T-cell (primary cell): ENCODE measurements at regions not wholly inside any gene's neighbourhood (a gene's known extent, or its start where the extent isn't known, plus 50 kb on each side); places are given as distances from the start of the nearest gene placed in this dataset.

ENCODE experiments used
- ATAC-seq, 4 experiments: fragments of 200-7000 bp in 3 of 4; fragments of 150-1000 bp in 1 of 4; cut with Tn5 transposase; replicated peaks in 1 of 4; 1 replicate in 3 of 4; 2 replicates in 1 of 4; pipeline ENCODE4 v1.10.0; 2021; ENCODE audit warnings: moderate library complexity in 3 of 4, mild to moderate bottlenecking in 2 of 4, moderate number of reproducible peaks in 1 of 4
- CTCF ChIA-PET, 2 donors: fragments of 300-600 bp; sonication (Branson Sonifier 250); formaldehyde crosslinking; loops; one replicate each; lab custom pipeline; 2022; ENCODE audit warnings: antibody characterized with exemption in 2 of 2; lab: Charles Lee
- POLR2A ChIA-PET, 2 donors: fragments of 300-600 bp; sonication (Branson Sonifier 250); formaldehyde crosslinking; loops; one replicate each; lab custom pipeline; 2022; ENCODE audit warnings: antibody characterized with exemption in 2 of 2; lab: Charles Lee
- DNase-seq, 35 experiments: peaks; one replicate each; pipeline versions ENCODE4 v3.0.0 to v3.0.0-alpha.2; 2013 to 2023
- H3K27ac ChIP-seq: one replicate; pipeline ENCODE4 v1.5.1; 2013; ENCODE audit warnings: low read length
- H3K27me3 ChIP-seq, 2 experiments: replicated peaks in 1 of 2; 1 replicate in 1 of 2; 2 replicates in 1 of 2; pipeline versions ENCODE4 v1.6.1 to v1.7.0; 2013; ENCODE audit warnings: low read length in 1 of 2, mixed read lengths in 1 of 2; ENCODE audit not compliant: control insufficient read depth in 2 of 2, insufficient read depth in 2 of 2; ENCODE audit errors: extremely low read depth in 1 of 2
- H3K36me3 ChIP-seq, 2 donors: 1 replicate in 1 of 2; 2 replicates in 1 of 2; pipeline versions ENCODE4 v1.6.1 to v1.7.0; 2013; ENCODE audit warnings: low read length in 1 of 2; ENCODE audit not compliant: control insufficient read depth in 2 of 2, insufficient read depth in 1 of 2; ENCODE audit errors: extremely low read depth in 1 of 2
- H3K4me1 ChIP-seq, 2 experiments: 1 replicate in 1 of 2; 2 replicates in 1 of 2; pipeline versions ENCODE4 v1.6.1 to v1.7.0; 2013; ENCODE audit warnings: low read length in 2 of 2, mixed read lengths in 1 of 2; ENCODE audit not compliant: insufficient read depth in 2 of 2, control insufficient read depth in 1 of 2; ENCODE audit errors: extremely low read depth in 1 of 2
- H3K4me3 ChIP-seq, 2 donors: 1 replicate in 1 of 2; 2 replicates in 1 of 2; pipeline versions ENCODE4 v1.5.1 to v1.7.0; 2013; ENCODE audit warnings: mild to moderate bottlenecking in 2 of 2, low read length in 1 of 2, moderate library complexity in 1 of 2; ENCODE audit not compliant: control insufficient read depth in 1 of 2; ENCODE audit errors: extremely low read depth in 1 of 2
- H3K9me3 ChIP-seq: 2 replicates; pipeline ENCODE4 v1.7.0; 2013
- H3K27ac Mint-ChIP-seq, 2 donors: one replicate each; pipeline ENCODE4 v1.8.0; 2020 to 2021; ENCODE audit warnings: mild to moderate bottlenecking in 2 of 2, mixed read lengths in 2 of 2
- H3K27me3 Mint-ChIP-seq, 2 donors: one replicate each; pipeline ENCODE4 v1.8.0; 2021 to 2022; ENCODE audit warnings: mixed read lengths in 2 of 2
- H3K36me3 Mint-ChIP-seq: one replicate; pipeline ENCODE4 v1.8.0; 2021; ENCODE audit warnings: mixed read lengths
- H3K4me1 Mint-ChIP-seq, 3 donors: one replicate each; pipeline ENCODE4 v1.8.0; 2020 to 2022; ENCODE audit warnings: mixed read lengths in 3 of 3, mild to moderate bottlenecking in 1 of 3
- H3K4me3 Mint-ChIP-seq, 3 donors: one replicate each; pipeline ENCODE4 v1.8.0; 2020 to 2022; ENCODE audit warnings: mild to moderate bottlenecking in 3 of 3, mixed read lengths in 3 of 3, moderate library complexity in 3 of 3
- H3K9me3 Mint-ChIP-seq, 3 donors: one replicate each; pipeline ENCODE4 v1.8.0; 2020 to 2022; ENCODE audit warnings: mixed read lengths in 3 of 3
- WGBS: methylation state at CpG from one replicate; pipeline ENCODE4 v1.1.5; 2013; ENCODE audit warnings: missing lambda C conversion rate; ENCODE audit not compliant: insufficient coverage; 5-methylcytosine and 5-hydroxymethylcytosine counted together

GRCh38 chr9:121557581-121558447 is 58.2 kb upstream of the GGTA1 start:
- H3K36me3 Mint-ChIP-seq: no peaks in the 10 kb centered on the region
- CTCF ChIA-PET: interaction anchor here in 1 of 2 donors (0.7 kb wide), 1 partner anchor 500 kb away, joined by 3 read pairs; no protein-coding TSS in a partner anchor
- no peaks in the 10 kb centered on the region for H3K36me3 ChIP-seq
- WGBS: 22% methylated on average over 10 of the region's 15 CpGs
- no peaks in the 10 kb centered on the region for H3K9me3 ChIP-seq
- POLR2A ChIA-PET: interaction anchor here in 1 of 2 donors (0.6 kb wide), 1 partner anchor 1681 kb away, joined by 5 read pairs; no protein-coding TSS in a partner anchor
- H3K4me3 ChIP-seq: no peak overlapping the region
- no peak overlapping the region for H3K4me3 Mint-ChIP-seq
- ATAC-seq (peak in 1 of 4 experiments; percentile 20), DNase-seq (peak in 4 of 35 experiments; percentile 1 to 22 (median 14))
- H3K27me3 Mint-ChIP-seq: peaks cover 0 to 22% of the 10 kb centered on the region in 2 donors
- H3K4me1 ChIP-seq: peaks cover 0 to 16% of the 10 kb centered on the region in 2 experiments
- H3K27ac Mint-ChIP-seq: no peak overlapping the region
- no peak overlapping the region for H3K27ac ChIP-seq
- H3K9me3 Mint-ChIP-seq: no peaks in the 10 kb centered on the region
- peaks cover 0 to 31% of the 10 kb centered on the region in 2 experiments for H3K27me3 ChIP-seq
- H3K4me1 Mint-ChIP-seq: peaks cover 8 to 11% (median 9%) of the 10 kb centered on the region in 3 donors

GRCh38 chr9:121558473-121558872 is 58.8 kb upstream of the GGTA1 start:
- H3K36me3 Mint-ChIP-seq: no peaks in the 10 kb centered on the region
- no peak for DNase-seq
- H3K27me3 ChIP-seq: peaks cover 0 to 28% of the 10 kb centered on the region in 2 experiments
- H3K9me3 Mint-ChIP-seq: no peaks in the 10 kb centered on the region
- no peak overlapping the region for H3K4me3 ChIP-seq
- CTCF ChIA-PET: no interaction called here
- H3K4me1 Mint-ChIP-seq: peaks cover 8 to 11% (median 9%) of the 10 kb centered on the region in 3 donors
- whole genome bisulfite sequencing: no CpG with 5 or more reads among the region's 7 CpGs
- no peak overlapping the region for H3K4me3 Mint-ChIP-seq
- POLR2A ChIA-PET: no interaction called here
- no peaks in the 10 kb centered on the region for H3K9me3 ChIP-seq
- H3K27ac Mint-ChIP-seq: no peak overlapping the region
- peaks cover 0 to 16% of the 10 kb centered on the region in 2 experiments for H3K4me1 ChIP-seq
- H3K36me3 ChIP-seq: no peaks in the 10 kb centered on the region
- H3K27ac ChIP-seq: no peak overlapping the region
- ATAC-seq: no peak
- H3K27me3 Mint-ChIP-seq: peaks cover 0 to 22% of the 10 kb centered on the region in 2 donors

DNA sequence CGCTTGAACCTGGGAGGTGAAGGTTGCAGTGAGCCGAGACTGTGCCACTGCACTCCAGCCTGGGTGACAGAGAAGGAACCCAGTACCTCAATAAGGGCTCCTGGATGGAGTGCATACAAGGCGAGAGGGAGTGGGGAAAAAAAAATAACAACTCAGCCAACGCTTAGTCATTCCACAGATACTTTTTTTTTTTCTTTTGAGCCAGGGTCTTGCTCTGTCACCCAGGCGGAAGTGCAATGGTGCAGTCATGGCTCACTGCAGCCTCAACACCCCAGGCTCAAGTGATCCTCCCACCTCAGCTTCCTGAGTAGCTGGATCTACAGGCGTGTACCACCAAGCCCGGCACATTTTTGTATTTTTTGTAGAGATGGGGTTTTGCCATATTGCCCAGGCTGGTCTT is 59.5 kb upstream of the GGTA1 start:
- H3K27me3 Mint-ChIP-seq: peaks cover 0 to 22% of the 10 kb centered on the region in 2 donors
- ChIA-PET POLR2A (no interaction called here), CTCF (no interaction called here)
- DNase-seq (no peak), ATAC-seq (no peak)
- H3K4me3 Mint-ChIP-seq: no peak overlapping the region
- Histone ChIP-seq H3K27ac (no peak overlapping the region), H3K27me3 (peaks cover 0 to 28% of the 10 kb centered on the region in 2 experiments), H3K36me3 (no peaks in the 10 kb centered on the region), H3K9me3 (no peaks in the 10 kb centered on the region), H3K4me3 (no peak overlapping the region), H3K4me1 (peaks cover 0 to 16% of the 10 kb centered on the region in 2 experiments)
- H3K4me1 Mint-ChIP-seq: peaks cover 8 to 11% (median 9%) of the 10 kb centered on the region in 3 donors
- no peak overlapping the region for H3K27ac Mint-ChIP-seq
- WGBS: no CpG with 5 or more reads among the region's 7 CpGs
- no peaks in the 10 kb centered on the region for H3K36me3 Mint-ChIP-seq
- no peaks in the 10 kb centered on the region for H3K9me3 Mint-ChIP-seq

DNA sequence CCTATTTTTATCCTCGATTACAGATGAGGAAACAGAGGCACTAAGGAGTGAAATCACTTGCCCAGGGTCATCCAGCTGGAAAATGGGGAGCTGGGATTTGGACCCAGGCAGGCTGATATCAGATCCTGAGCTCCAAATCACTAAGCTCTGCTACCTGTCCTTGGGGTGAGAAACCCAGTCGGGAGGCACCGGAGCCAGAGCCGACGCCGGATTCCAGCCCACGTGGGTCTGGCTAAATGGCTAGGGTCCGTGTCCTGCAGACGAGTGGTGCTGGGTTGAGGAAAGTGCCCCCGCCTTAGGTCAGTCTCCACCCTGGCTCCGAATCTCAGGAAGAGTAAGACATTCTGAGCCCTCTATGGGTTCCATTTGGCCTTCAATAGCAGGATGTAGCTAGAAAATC is 61.3 kb upstream of the GGTA1 start:
- no peak overlapping the region for H3K4me3 ChIP-seq
- H3K9me3 ChIP-seq: no peaks in the 10 kb centered on the region
- peaks cover 0 to 36% of the 10 kb centered on the region in 2 experiments for H3K27me3 ChIP-seq
- Mint-ChIP-seq H3K27ac (no peak overlapping the region), H3K27me3 (peaks cover 0 to 21% of the 10 kb centered on the region in 2 donors), H3K4me1 (peaks cover 8 to 11% (median 9%) of the 10 kb centered on the region in 3 donors), H3K36me3 (no peaks in the 10 kb centered on the region), H3K4me3 (no peak overlapping the region), H3K9me3 (no peaks in the 10 kb centered on the region)
- WGBS: 92% methylated on average over 10 of the region's 11 CpGs
- DNase-seq (no peak), ATAC-seq (no peak)
- ChIA-PET POLR2A (no interaction called here), CTCF (interaction anchor here in 1 of 2 donors (0.9 kb wide), 1 partner anchor 19 kb away, joined by 5 read pairs; no protein-coding TSS in a partner anchor)
- H3K27ac ChIP-seq: no peak overlapping the region
- no peaks in the 10 kb centered on the region for H3K36me3 ChIP-seq
- peaks cover 0 to 16% of the 10 kb centered on the region in 2 experiments for H3K4me1 ChIP-seq

- no peaks in the 10 kb centered on the region for H3K9me3 ChIP-seq
- ChIA-PET POLR2A (no interaction called here), CTCF (interaction anchor here in 1 of 2 donors (0.5 to 1.1 kb wide), 2 partner anchors 16 to 424 kb away, joined by 3 to 4 read pairs; no protein-coding TSS in a partner anchor)
- H3K9me3 Mint-ChIP-seq: no peaks in the 10 kb centered on the region
- no peak overlapping the region for H3K27ac Mint-ChIP-seq
- peaks cover 0 to 16% of the 10 kb centered on the region in 2 experiments for H3K4me1 ChIP-seq
- peaks cover 8 to 11% (median 9%) of the 10 kb centered on the region in 3 donors for H3K4me1 Mint-ChIP-seq
- no peak for DNase-seq
- peaks cover 0 to 38% of the 10 kb centered on the region in 2 experiments for H3K27me3 ChIP-seq
- ATAC-seq: no peak
- no peaks in the 10 kb centered on the region for H3K36me3 Mint-ChIP-seq
- no peak overlapping the region for H3K27ac ChIP-seq
- no peak overlapping the region for H3K4me3 ChIP-seq
- no peaks in the 10 kb centered on the region for H3K36me3 ChIP-seq
- peaks cover 0 to 23% of the 10 kb centered on the region in 2 donors for H3K27me3 Mint-ChIP-seq
- WGBS: 82% methylated on average over 5 of the region's 7 CpGs
- no peak overlapping the region for H3K4me3 Mint-ChIP-seq
These were observed 62.0 kb upstream of the GGTA1 start for GRCh38 chr9:121561385-121562222.

DNA sequence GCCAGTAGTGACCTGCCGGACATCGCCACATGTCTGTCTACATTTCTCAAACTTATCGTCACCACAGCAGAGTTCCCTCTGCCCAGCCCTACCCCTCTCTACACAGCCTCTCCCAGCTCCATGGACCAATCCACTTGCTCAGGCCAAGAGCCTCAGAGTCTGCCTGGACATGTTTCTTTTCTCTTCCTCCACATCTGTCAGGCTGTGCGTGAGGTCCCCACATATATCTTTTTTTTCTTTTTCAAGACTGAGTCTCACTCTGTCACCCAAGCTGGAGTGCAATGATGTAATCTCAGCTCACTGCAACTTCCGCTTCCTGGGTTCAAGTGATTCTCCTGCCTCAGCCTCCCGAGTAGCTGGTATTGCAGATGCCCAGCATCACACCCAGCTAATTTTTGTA is 62.7 kb upstream of the GGTA1 start:
- H3K4me3 Mint-ChIP-seq: no peak overlapping the region
- H3K27me3 Mint-ChIP-seq: peaks cover 0 to 22% of the 10 kb centered on the region in 2 donors
- no peaks in the 10 kb centered on the region for H3K36me3 Mint-ChIP-seq
- ATAC-seq: no peak
- no peaks in the 10 kb centered on the region for H3K9me3 ChIP-seq
- H3K4me3 ChIP-seq: no peak overlapping the region
- ChIA-PET CTCF (interaction anchor here in 1 of 2 donors (0.5 to 1.1 kb wide), 2 partner anchors 16 to 423 kb away, joined by 3 to 4 read pairs; no protein-coding TSS in a partner anchor), POLR2A (no interaction called here)
- peaks cover 0 to 39% of the 10 kb centered on the region in 2 experiments for H3K27me3 ChIP-seq
- no peaks in the 10 kb centered on the region for H3K9me3 Mint-ChIP-seq
- H3K4me1 ChIP-seq: peaks cover 0 to 15% of the 10 kb centered on the region in 2 experiments
- no peak overlapping the region for H3K27ac Mint-ChIP-seq
- H3K36me3 ChIP-seq: no peaks in the 10 kb centered on the region
- DNase-seq: no peak
- WGBS: 84% methylated on average over 6 of the region's 6 CpGs
- H3K27ac ChIP-seq: no peak overlapping the region
- peaks cover 8 to 11% (median 9%) of the 10 kb centered on the region in 3 donors for H3K4me1 Mint-ChIP-seq
